GM06990 (cell line): ENCODE measurements at regions not wholly inside any gene's neighbourhood (a gene's known extent, or its start where the extent isn't known, plus 50 kb on each side); places are given as distances from the start of the nearest gene placed in this dataset.

Source experiments
- DNase-seq: peaks from one replicate; pipeline ENCODE4 v3.0.0-alpha.2; 2011; ENCODE audit not compliant: insufficient read length; ENCODE audit errors: extremely low read depth
- H3K27me3 ChIP-seq: replicated peaks from 2 replicates; pipeline ENCODE4 v1.6.0; 2011; ENCODE audit warnings: low read length; ENCODE audit not compliant: control insufficient read depth, insufficient read depth
- H3K36me3 ChIP-seq: 2 replicates; pipeline ENCODE4 v1.5.1; 2011; ENCODE audit warnings: low read length; ENCODE audit not compliant: control insufficient read depth, insufficient read depth
- H3K4me3 ChIP-seq: replicated peaks from 2 replicates; pipeline ENCODE4 v1.5.1; 2011; ENCODE audit warnings: low read depth, mild to moderate bottlenecking, control low read depth, low read length
- TF ChIP-seq, protein P1 (sequence below): IDR thresholded peaks from 2 replicates; pipeline ENCODE4 v1.5.1; 2011; ENCODE audit warnings: low read length, control low read depth, mild to moderate bottlenecking, inconsistent platforms; ENCODE audit not compliant: insufficient read depth, poor library complexity, severe bottlenecking

DNA sequence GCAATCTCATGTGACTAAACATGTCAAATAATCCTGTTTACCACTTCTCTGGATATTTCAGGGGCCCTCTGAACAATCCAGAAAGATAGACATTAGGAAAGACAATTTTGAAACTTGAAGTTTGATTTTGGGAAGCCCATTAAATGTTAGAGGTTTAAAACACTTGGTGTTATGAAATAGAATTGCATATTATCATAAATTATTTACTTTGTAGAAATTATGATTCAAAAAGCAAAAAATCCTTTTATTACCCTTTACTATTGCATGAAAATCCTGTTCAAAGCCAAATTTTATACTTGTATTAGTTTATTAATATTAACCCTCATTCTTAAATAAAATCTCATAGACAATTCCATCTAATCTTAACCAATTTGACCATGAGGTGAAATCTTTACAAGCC, 1091.5 kb upstream of the ALCAM start:
- no peak for DNase-seq
- Histone ChIP-seq H3K36me3 (no peaks in the 10 kb centered on the region), H3K4me3 (no peak overlapping the region), H3K27me3 (no peaks in the 10 kb centered on the region)
- TF ChIP-seq, protein P1, sequence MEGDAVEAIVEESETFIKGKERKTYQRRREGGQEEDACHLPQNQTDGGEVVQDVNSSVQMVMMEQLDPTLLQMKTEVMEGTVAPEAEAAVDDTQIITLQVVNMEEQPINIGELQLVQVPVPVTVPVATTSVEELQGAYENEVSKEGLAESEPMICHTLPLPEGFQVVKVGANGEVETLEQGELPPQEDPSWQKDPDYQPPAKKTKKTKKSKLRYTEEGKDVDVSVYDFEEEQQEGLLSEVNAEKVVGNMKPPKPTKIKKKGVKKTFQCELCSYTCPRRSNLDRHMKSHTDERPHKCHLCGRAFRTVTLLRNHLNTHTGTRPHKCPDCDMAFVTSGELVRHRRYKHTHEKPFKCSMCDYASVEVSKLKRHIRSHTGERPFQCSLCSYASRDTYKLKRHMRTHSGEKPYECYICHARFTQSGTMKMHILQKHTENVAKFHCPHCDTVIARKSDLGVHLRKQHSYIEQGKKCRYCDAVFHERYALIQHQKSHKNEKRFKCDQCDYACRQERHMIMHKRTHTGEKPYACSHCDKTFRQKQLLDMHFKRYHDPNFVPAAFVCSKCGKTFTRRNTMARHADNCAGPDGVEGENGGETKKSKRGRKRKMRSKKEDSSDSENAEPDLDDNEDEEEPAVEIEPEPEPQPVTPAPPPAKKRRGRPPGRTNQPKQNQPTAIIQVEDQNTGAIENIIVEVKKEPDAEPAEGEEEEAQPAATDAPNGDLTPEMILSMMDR, result no peak

DNA sequence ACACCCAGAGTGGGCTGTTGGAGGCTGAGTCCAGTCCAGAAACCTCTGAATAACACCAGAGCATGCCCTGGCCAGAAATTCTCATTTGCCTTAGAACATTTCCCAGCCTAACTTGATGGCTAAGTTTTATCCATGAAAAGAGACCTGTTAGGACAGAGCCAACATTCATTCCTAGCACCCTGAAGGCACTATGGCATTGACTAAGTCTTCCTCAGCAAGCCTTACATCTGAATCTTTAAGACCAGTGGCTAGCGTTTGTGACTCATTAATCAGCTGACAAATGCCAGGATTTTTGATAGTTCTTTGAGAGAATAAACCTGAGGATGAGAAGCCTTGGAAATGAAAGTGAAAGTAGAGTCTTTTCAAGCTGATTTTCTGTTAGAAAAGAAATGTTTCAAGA, 1087.1 kb upstream of the ALCAM start:
- no peaks in the 10 kb centered on the region for H3K36me3 ChIP-seq
- no peaks in the 10 kb centered on the region for H3K27me3 ChIP-seq
- H3K4me3 ChIP-seq, result no peak overlapping the region
- no peak for DNase-seq
- TF ChIP-seq, protein P1, result no peak

DNA sequence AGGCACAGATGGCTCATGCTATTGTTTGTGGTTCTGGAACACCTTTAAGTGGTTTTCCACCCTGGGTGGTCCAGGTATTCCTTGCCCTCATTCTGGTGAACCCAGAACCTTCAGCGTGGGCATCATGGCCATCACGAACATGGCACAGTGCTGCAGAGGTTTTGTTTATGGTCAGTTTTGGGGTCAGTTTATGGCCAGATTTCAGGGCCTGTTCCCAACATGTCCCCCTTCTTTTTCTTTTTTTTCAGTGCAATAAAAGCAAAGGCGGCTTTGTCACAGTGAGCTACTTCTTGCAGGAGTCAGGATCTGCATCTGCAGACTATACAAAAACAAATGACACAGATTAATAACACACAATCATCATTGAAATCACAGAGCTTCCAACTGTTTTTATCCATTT, 1085.0 kb upstream of the ALCAM start:
- no peak for DNase-seq
- H3K36me3 ChIP-seq, result no peaks in the 10 kb centered on the region
- TF ChIP-seq, protein P1, result no peak
- H3K4me3 ChIP-seq, result no peak overlapping the region
- no peaks in the 10 kb centered on the region for H3K27me3 ChIP-seq

DNA sequence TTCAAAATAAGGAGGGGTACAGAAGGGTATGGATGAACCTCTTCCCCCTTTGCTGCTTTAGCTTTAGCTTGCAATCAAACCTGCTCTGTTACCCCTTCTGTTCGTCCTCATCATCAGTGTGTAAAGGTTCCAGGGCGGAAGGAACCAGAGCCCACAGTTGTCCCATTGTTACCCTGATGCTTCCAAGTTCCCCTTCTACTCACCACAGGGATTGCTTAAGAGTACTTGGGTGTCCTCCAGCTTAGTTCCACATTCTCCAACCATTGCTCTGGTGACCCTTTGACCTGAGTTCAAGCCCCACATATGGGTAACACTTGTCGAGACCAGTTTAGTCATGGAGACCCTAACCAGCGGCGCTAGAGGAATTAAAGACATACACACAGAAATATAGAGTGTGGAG, 1080.1 kb upstream of the ALCAM start:
- no peak for DNase-seq
- Histone ChIP-seq H3K36me3 (no peaks in the 10 kb centered on the region), H3K4me3 (no peak overlapping the region), H3K27me3 (no peaks in the 10 kb centered on the region)
- TF ChIP-seq, protein P1, result no peak

DNA sequence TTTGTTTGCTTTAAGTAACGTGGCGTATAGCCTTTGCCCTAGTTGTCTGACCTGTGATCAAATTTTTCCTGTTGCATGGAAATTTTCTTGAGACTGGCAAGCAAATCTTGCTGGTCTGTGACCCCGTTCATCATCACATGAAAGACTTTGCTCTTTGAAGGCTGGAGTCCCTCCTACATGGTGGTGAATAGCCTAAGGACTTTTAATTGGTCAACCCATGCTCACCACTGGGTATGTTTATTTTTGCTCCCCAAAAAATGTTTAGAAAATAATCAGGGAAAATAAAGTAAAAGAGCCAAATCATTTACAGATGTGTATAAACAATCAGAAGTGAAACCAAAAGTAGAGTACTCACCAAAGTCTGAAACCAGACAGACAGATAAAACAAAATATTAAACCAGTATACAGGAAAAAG, 1075.3 kb upstream of the ALCAM start:
- no peak for DNase-seq
- Histone ChIP-seq H3K36me3 (no peaks in the 10 kb centered on the region), H3K27me3 (no peaks in the 10 kb centered on the region), H3K4me3 (peak overlapping the region; percentile 43)
- TF ChIP-seq, protein P1, result no peak

DNA sequence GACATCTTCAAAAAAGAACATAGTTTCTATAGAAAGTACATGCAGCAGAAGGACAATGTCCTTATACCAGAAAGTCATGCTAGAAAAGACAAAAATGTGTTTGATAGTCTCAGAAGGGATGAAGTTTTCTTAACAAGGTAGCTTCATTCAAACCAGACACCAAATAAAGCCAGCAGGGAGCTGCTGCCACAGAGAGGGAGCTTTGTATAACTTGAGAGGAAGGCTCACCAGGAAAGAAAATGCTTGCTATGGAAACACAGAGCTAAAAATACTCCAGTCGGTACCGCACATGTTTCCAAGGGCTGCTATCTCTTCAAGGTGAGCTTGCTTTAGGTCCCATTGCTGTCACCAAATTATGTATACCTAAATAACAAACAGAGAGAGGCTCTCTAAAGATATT, 1074.8 kb upstream of the ALCAM start:
- DNase-seq, result no peak
- TF ChIP-seq, protein P1, result no peak
- no peaks in the 10 kb centered on the region for H3K36me3 ChIP-seq
- H3K27me3 ChIP-seq, result no peaks in the 10 kb centered on the region
- no peak overlapping the region; the same call in 1 of the 2 replicates for H3K4me3 ChIP-seq
